CD4-positive, CD25-positive, alpha-beta regulatory T cell (primary cell): ENCODE measurements at regions not wholly inside any gene's neighbourhood (a gene's known extent, or its start where the extent isn't known, plus 50 kb on each side); places are given as distances from the start of the nearest gene placed in this dataset.
A peak's percentile ranks its signal among the peaks of the same experiment; 100 is the strongest.

Experiments used
- ATAC-seq, 2 donors: fragments of 150-1000 bp; cut with Tn5 transposase; one replicate each; pipeline ENCODE4 v1.10.0; 2021; ENCODE audit warnings: low read depth in 2 of 2, moderate number of reproducible peaks in 2 of 2, moderate library complexity in 1 of 2
- DNase-seq, 3 donors: peaks; one replicate each; pipeline versions ENCODE4 v3.0.0 to v3.0.0-alpha.2; 2012 to 2022; ENCODE audit warnings: mixed read lengths in 1 of 3
- H3K27ac ChIP-seq: one replicate; pipeline ENCODE4 v1.7.0; 2013; ENCODE audit warnings: mild to moderate bottlenecking, low read length; ENCODE audit not compliant: insufficient read depth, poor library complexity, severe bottlenecking
- H3K27me3 ChIP-seq: one replicate; pipeline ENCODE4 v1.7.0; 2013; ENCODE audit warnings: low read length; ENCODE audit not compliant: control insufficient read depth, insufficient read depth
- H3K36me3 ChIP-seq: one replicate; pipeline ENCODE4 v1.7.0; 2013; ENCODE audit warnings: mild to moderate bottlenecking, low read length, moderate library complexity; ENCODE audit not compliant: control insufficient read depth, insufficient read depth
- H3K4me1 ChIP-seq: 2 replicates; pipeline ENCODE4 v1.7.0; 2013; ENCODE audit warnings: mild to moderate bottlenecking, low read length; ENCODE audit not compliant: insufficient read depth, control insufficient read depth, poor library complexity, severe bottlenecking
- H3K4me3 ChIP-seq: one replicate; pipeline ENCODE4 v1.7.0; 2013; ENCODE audit warnings: low read depth, mild to moderate bottlenecking, low read length, moderate library complexity
- H3K9me3 ChIP-seq, 2 experiments: 1 replicate in 1 of 2; 2 replicates in 1 of 2; pipeline ENCODE4 v1.7.0; 2013; ENCODE audit warnings: low read length in 2 of 2, mild to moderate bottlenecking in 1 of 2, moderate library complexity in 1 of 2; ENCODE audit not compliant: control insufficient read depth in 2 of 2
- H3K27ac Mint-ChIP-seq, 3 donors: one replicate each; pipeline ENCODE4 v1.8.0; 2020 to 2022; ENCODE audit warnings: mild to moderate bottlenecking in 3 of 3, mixed read lengths in 3 of 3, moderate library complexity in 2 of 3
- H3K27me3 Mint-ChIP-seq: one replicate; pipeline ENCODE4 v1.8.0; 2022; ENCODE audit warnings: mild to moderate bottlenecking, mixed read lengths
- H3K36me3 Mint-ChIP-seq: one replicate; pipeline ENCODE4 v1.8.0; 2020; ENCODE audit warnings: mixed read lengths
- H3K4me1 Mint-ChIP-seq, 4 donors: one replicate each; pipeline ENCODE4 v1.8.0; 2020 to 2022; ENCODE audit warnings: mixed read lengths in 4 of 4, mild to moderate bottlenecking in 1 of 4
- H3K4me3 Mint-ChIP-seq, 4 donors: one replicate each; pipeline ENCODE4 v1.8.0; 2020 to 2022; ENCODE audit warnings: mild to moderate bottlenecking in 4 of 4, mixed read lengths in 4 of 4, moderate library complexity in 3 of 4
- H3K9me3 Mint-ChIP-seq, 7 donors: one replicate each; pipeline ENCODE4 v1.8.0; 2020 to 2022; ENCODE audit warnings: mixed read lengths in 7 of 7, mild to moderate bottlenecking in 3 of 7, moderate library complexity in 2 of 7

- no peaks in the 10 kb centered on the region for H3K27me3 ChIP-seq
- H3K36me3 Mint-ChIP-seq = peaks cover 53% of the 10 kb centered on the region
- H3K4me3 Mint-ChIP-seq = peak overlapping the region in 1 of 4 donors; percentile 71
- H3K4me3 ChIP-seq = no peak overlapping the region
- ATAC-seq (no peak), DNase-seq (no peak)
- no peaks in the 10 kb centered on the region for H3K9me3 ChIP-seq
- H3K4me1 Mint-ChIP-seq = peaks cover 28 to 43% (median 37%) of the 10 kb centered on the region in 4 donors
- H3K27me3 Mint-ChIP-seq = no peaks in the 10 kb centered on the region
- H3K27ac Mint-ChIP-seq = peak overlapping the region; percentile 10 to 80 (median 78)
- peaks cover 68% of the 10 kb centered on the region for H3K36me3 ChIP-seq
- peaks cover 9% of the 10 kb centered on the region for H3K4me1 ChIP-seq
- H3K27ac ChIP-seq = no peak overlapping the region
- peaks cover 0 to 1% (median 0%) of the 10 kb centered on the region in 7 donors for H3K9me3 Mint-ChIP-seq
Observed at GRCh38 chr7:130874071-130874915, 140.3 kb upstream of the KLF14 start.

GRCh38 chr7:130875265-130875741, 141.3 kb upstream of the KLF14 start:
- Mint-ChIP-seq H3K4me3 (no peak overlapping the region), H3K27ac (peak overlapping the region; percentile 32 to 89 (median 81))

GRCh38 chr7:130875901-130876300, 141.9 kb upstream of the KLF14 start:
- Mint-ChIP-seq H3K27me3 (no peaks in the 10 kb centered on the region), H3K36me3 (peaks cover 43% of the 10 kb centered on the region), H3K27ac (peak overlapping the region; percentile 71 to 83 (median 81)), H3K9me3 (peaks cover 0 to 1% (median 0%) of the 10 kb centered on the region in 7 donors), H3K4me1 (peaks cover 22 to 48% (median 41%) of the 10 kb centered on the region in 4 donors), H3K4me3 (peak overlapping the region in 1 of 4 donors; percentile 54)
- peaks cover 9% of the 10 kb centered on the region for H3K4me1 ChIP-seq
- no peak for ATAC-seq
- no peaks in the 10 kb centered on the region for H3K27me3 ChIP-seq
- no peak for DNase-seq
- H3K4me3 ChIP-seq = no peak overlapping the region
- H3K27ac ChIP-seq = no peak overlapping the region
- peaks cover 67% of the 10 kb centered on the region for H3K36me3 ChIP-seq
- H3K9me3 ChIP-seq = no peaks in the 10 kb centered on the region

More at GRCh38 chr7:130875265-130875741, 141.3 kb upstream of the KLF14 start:
- Mint-ChIP-seq H3K36me3 (peaks cover 43% of the 10 kb centered on the region), H3K9me3 (peaks cover 0 to 1% (median 0%) of the 10 kb centered on the region in 7 donors), H3K4me1 (peaks cover 22 to 45% (median 39%) of the 10 kb centered on the region in 4 donors), H3K27me3 (no peaks in the 10 kb centered on the region)
- H3K4me1 ChIP-seq = peaks cover 9% of the 10 kb centered on the region
- H3K27me3 ChIP-seq = no peaks in the 10 kb centered on the region
- no peaks in the 10 kb centered on the region for H3K9me3 ChIP-seq
- no peak overlapping the region for H3K4me3 ChIP-seq
- peaks cover 65% of the 10 kb centered on the region for H3K36me3 ChIP-seq
- no peak overlapping the region for H3K27ac ChIP-seq
- peak; percentile 38 to 46 (median 41) for DNase-seq
- ATAC-seq = peak; percentile 52 to 59

GRCh38 chr7:130877236-130877990, 143.4 kb upstream of the KLF14 start:
- ATAC-seq = no peak

GRCh38 chr7:130877991-130878305, 143.9 kb upstream of the KLF14 start:
- Histone ChIP-seq H3K27ac (no peak overlapping the region), H3K4me1 (peaks cover 9% of the 10 kb centered on the region), H3K27me3 (no peaks in the 10 kb centered on the region), H3K36me3 (peaks cover 82% of the 10 kb centered on the region), H3K4me3 (no peak overlapping the region), H3K9me3 (no peaks in the 10 kb centered on the region)
- Mint-ChIP-seq H3K36me3 (peaks cover 50% of the 10 kb centered on the region), H3K27me3 (no peaks in the 10 kb centered on the region), H3K27ac (no peak overlapping the region), H3K4me3 (no peak overlapping the region), H3K9me3 (peaks cover 0 to 1% (median 0%) of the 10 kb centered on the region in 7 donors), H3K4me1 (peaks cover 29 to 61% (median 43%) of the 10 kb centered on the region in 4 donors)
- DNase-seq = no peak
- ATAC-seq = no peak

More at GRCh38 chr7:130877236-130877990, 143.4 kb upstream of the KLF14 start:
- H3K9me3 Mint-ChIP-seq = peaks cover 0 to 1% (median 0%) of the 10 kb centered on the region in 7 donors
- H3K4me3 ChIP-seq = peak overlapping the region; percentile 29
- no peaks in the 10 kb centered on the region for H3K27me3 Mint-ChIP-seq
- H3K4me1 ChIP-seq = peaks cover 9% of the 10 kb centered on the region
- peaks cover 48% of the 10 kb centered on the region for H3K36me3 Mint-ChIP-seq
- no peaks in the 10 kb centered on the region for H3K9me3 ChIP-seq
- H3K27ac ChIP-seq = no peak overlapping the region
- no peaks in the 10 kb centered on the region for H3K27me3 ChIP-seq
- peaks cover 79% of the 10 kb centered on the region for H3K36me3 ChIP-seq
- H3K27ac Mint-ChIP-seq = peak overlapping the region in 2 of 3 donors; percentile 11 to 72
- peaks cover 29 to 57% (median 43%) of the 10 kb centered on the region in 4 donors for H3K4me1 Mint-ChIP-seq
- peak overlapping the region in 2 of 4 donors; percentile 11 to 64 for H3K4me3 Mint-ChIP-seq
- DNase-seq = no peak

- Mint-ChIP-seq H3K4me1 (peaks cover 26 to 59% (median 45%) of the 10 kb centered on the region in 4 donors), H3K9me3 (peaks cover 0 to 1% (median 0%) of the 10 kb centered on the region in 7 donors), H3K4me3 (peak overlapping the region in 1 of 4 donors; percentile 27), H3K27ac (peak overlapping the region; percentile 20 to 33 (median 27)), H3K27me3 (no peaks in the 10 kb centered on the region), H3K36me3 (peaks cover 53% of the 10 kb centered on the region)
- H3K9me3 ChIP-seq = no peaks in the 10 kb centered on the region
- H3K36me3 ChIP-seq = peaks cover 88% of the 10 kb centered on the region
- peaks cover 9% of the 10 kb centered on the region for H3K4me1 ChIP-seq
- DNase-seq (no peak), ATAC-seq (no peak)
- no peak overlapping the region for H3K4me3 ChIP-seq
- H3K27me3 ChIP-seq = no peaks in the 10 kb centered on the region
- no peak overlapping the region for H3K27ac ChIP-seq
Observed at GRCh38 chr7:130878785-130879184, 144.8 kb upstream of the KLF14 start.

- no peak for DNase-seq
- peaks cover 50% of the 10 kb centered on the region for H3K36me3 Mint-ChIP-seq
- no peaks in the 10 kb centered on the region for H3K9me3 ChIP-seq
- H3K36me3 ChIP-seq = peaks cover 88% of the 10 kb centered on the region
- H3K4me3 Mint-ChIP-seq = peak overlapping the region in 1 of 4 donors; percentile 27
- H3K27ac Mint-ChIP-seq = peak overlapping the region; percentile 20 to 33 (median 27)
- H3K27me3 ChIP-seq = no peaks in the 10 kb centered on the region
- no peak overlapping the region for H3K27ac ChIP-seq
- no peak overlapping the region for H3K4me3 ChIP-seq
- ATAC-seq = no peak
- peaks cover 26 to 56% (median 43%) of the 10 kb centered on the region in 4 donors for H3K4me1 Mint-ChIP-seq
- H3K4me1 ChIP-seq = peaks cover 9% of the 10 kb centered on the region
- peaks cover 0 to 1% (median 0%) of the 10 kb centered on the region in 7 donors for H3K9me3 Mint-ChIP-seq
- no peaks in the 10 kb centered on the region for H3K27me3 Mint-ChIP-seq
Observed at GRCh38 chr7:130879191-130879590, 145.2 kb upstream of the KLF14 start.
